GM12878 (cell line): ENCODE measurements at regions not wholly inside any gene's neighbourhood (a gene's known extent, or its start where the extent isn't known, plus 50 kb on each side); places are given as distances from the start of the nearest gene placed in this dataset.

Experiments used
- CBX5 ChIP-seq: sonication (generic); IDR thresholded peaks from 2 replicates; pipeline ENCODE4 v1.6.1; 2016; ENCODE audit warnings: low read depth, moderate library complexity, mild to moderate bottlenecking, inconsistent platforms
- CREM ChIP-seq: IDR thresholded peaks from 2 replicates; pipeline ENCODE4 v1.6.1; 2014; ENCODE audit warnings: antibody characterized with exemption, low read depth
- EP300 ChIP-seq, 2 experiments: fragments of 150-350 bp in 1 of 2; IDR thresholded peaks; 2 replicates each; pipeline ENCODE4 v1.6.1; 2011 to 2012; ENCODE audit warnings: low read depth in 2 of 2, low read length in 2 of 2, borderline replicate concordance in 1 of 2, improper control_type of control experiment in 1 of 2, inconsistent platforms in 1 of 2; ENCODE audit not compliant: control insufficient read depth in 1 of 2
- HCFC1 ChIP-seq: fragments of 150-350 bp; IDR thresholded peaks from 2 replicates; pipeline ENCODE4 v1.6.1; 2014; ENCODE audit warnings: low read length
- ZBED1 ChIP-seq: IDR thresholded peaks from 2 replicates; pipeline ENCODE4 v1.6.1; 2016; ENCODE audit warnings: borderline replicate concordance
- ZSCAN29 ChIP-seq: fragments of 450-650 bp; IDR thresholded peaks from 2 replicates; pipeline ENCODE4 v1.6.1; 2017; ENCODE audit warnings: mild to moderate bottlenecking, moderate library complexity

DNA sequence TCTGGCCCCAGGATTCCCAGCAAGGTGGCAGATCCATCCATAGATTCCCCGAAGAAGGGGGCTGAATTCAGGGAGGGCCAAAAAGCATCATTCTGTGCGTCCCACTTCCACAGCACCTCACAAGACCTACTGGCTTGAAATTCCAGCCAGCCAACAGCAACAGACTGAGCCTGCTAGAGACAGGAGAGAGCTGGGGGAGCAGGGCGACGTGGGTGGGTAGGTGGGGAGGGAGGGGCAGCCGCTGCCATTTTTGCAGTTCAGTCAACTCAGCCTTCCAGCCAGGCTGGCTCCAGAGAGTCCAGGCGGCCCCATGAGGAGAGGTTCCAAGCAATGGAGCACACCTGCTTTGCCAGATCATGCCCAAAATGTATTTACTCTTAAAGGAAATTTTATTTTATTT, 117.6 kb upstream of the DCAF12L1 start:
- TF ChIP-seq HCFC1 (no peak), CREM (no peak), CBX5 (no peak), ZBED1 (no peak), EP300 (IDR thresholded peaks at IDR 0.05; ENCODE audit: borderline replicate concordance in 1 of 2, control insufficient read depth in 1 of 2, low read depth in 2 of 2, low read length in 2 of 2) (no peak), ZSCAN29 (no peak)
